HEK293 (cell line): ENCODE measurements at regions not wholly inside any gene's neighbourhood (a gene's known extent, or its start where the extent isn't known, plus 50 kb on each side); places are given as distances from the start of the nearest gene placed in this dataset.

ENCODE experiments used
- CTCF ChIA-PET: fragments of 350-600 bp; formaldehyde crosslinking; extraction: SDS; loops from one replicate; lab custom pipeline; 2021; ENCODE audit warnings: antibody characterized with exemption; lab: Yijun Ruan, JAX
- POLR2A ChIA-PET: fragments of 300-600 bp; formaldehyde crosslinking; extraction: SDS; loops from one replicate; lab custom pipeline; 2020; ENCODE audit warnings: antibody characterized with exemption, inconsistent platforms; lab: Yijun Ruan, JAX
- H3K27ac ChIP-seq: fragments of 200-500 bp; sonication (Bioruptor generic); 2 replicates; pipeline ENCODE4 v1.5.1; 2014; ENCODE audit warnings: low read depth, low read length, control low read depth, inconsistent platforms; ENCODE audit errors: extremely low read depth
- H3K36me3 ChIP-seq, 2 experiments: fragments of 200-500 bp in 1 of 2; sonication (Bioruptor generic) in 1 of 2; 1 replicate in 1 of 2; 2 replicates in 1 of 2; pipeline ENCODE4 v1.5.1; 2014 to 2017; ENCODE audit warnings: inconsistent platforms in 2 of 2, low read length in 2 of 2; ENCODE audit not compliant: control insufficient read depth in 2 of 2, insufficient read depth in 1 of 2
- H3K4me1 ChIP-seq: fragments of 200-500 bp; sonication (Bioruptor generic); 2 replicates; pipeline ENCODE4 v1.5.1; 2014; ENCODE audit warnings: mild to moderate bottlenecking, low read length, inconsistent platforms; ENCODE audit not compliant: control insufficient read depth, insufficient read depth
- H3K4me3 ChIP-seq: 2 replicates; pipeline ENCODE4 v1.5.1; 2011; ENCODE audit warnings: low read depth, mild to moderate bottlenecking, control low read depth, low read length, moderate library complexity
- H3K9me3 ChIP-seq: fragments of 200-500 bp; sonication (Bioruptor generic); 2 replicates; pipeline ENCODE4 v1.5.1; 2014; ENCODE audit warnings: low read depth, low read length, inconsistent platforms; ENCODE audit not compliant: control insufficient read depth, insufficient read depth
- GLI2 ChIP-seq: fragments of 450-650 bp; formaldehyde crosslinking; IDR thresholded peaks from 2 replicates; pipeline ENCODE4; 2017; ENCODE audit warnings: missing biosample characterization, missing genetic modification characterization, low read depth, borderline replicate concordance
- HIC1 ChIP-seq: fragments of 450-650 bp; formaldehyde crosslinking; IDR thresholded peaks from 2 replicates; pipeline ENCODE4 v1.5.1; 2016; ENCODE audit warnings: missing biosample characterization, missing genetic modification characterization
- OSR2 ChIP-seq: fragments of 450-650 bp; formaldehyde crosslinking; IDR thresholded peaks from 2 replicates; pipeline ENCODE4 v1.5.1; 2016; ENCODE audit warnings: missing biosample characterization, missing genetic modification characterization
- PRDM10 ChIP-seq: fragments of 450-650 bp; formaldehyde crosslinking; IDR thresholded peaks from 2 replicates; pipeline ENCODE4 v1.5.1; 2016; ENCODE audit warnings: missing biosample characterization, missing genetic modification characterization
- YY1 ChIP-seq: fragments of 450-650 bp; formaldehyde crosslinking; IDR thresholded peaks from 2 replicates; pipeline ENCODE4 v1.5.1; 2018; ENCODE audit warnings: missing biosample characterization, missing genetic modification characterization
- ZFP3 ChIP-seq: fragments of 450-650 bp; formaldehyde crosslinking; IDR thresholded peaks from 2 replicates; pipeline ENCODE4 v1.5.1; 2016; ENCODE audit warnings: low read depth, missing biosample characterization, missing genetic modification characterization
- ZNF157 ChIP-seq: fragments of 450-650 bp; formaldehyde crosslinking; IDR thresholded peaks from 2 replicates; pipeline ENCODE4 v1.5.1; 2016; ENCODE audit warnings: missing biosample characterization, missing genetic modification characterization
- ZNF175 ChIP-seq: fragments of 450-650 bp; formaldehyde crosslinking; IDR thresholded peaks from 2 replicates; pipeline ENCODE4 v1.5.1; 2016; ENCODE audit warnings: missing biosample characterization, missing genetic modification characterization
- ZNF266 ChIP-seq: fragments of 450-650 bp; formaldehyde crosslinking; IDR thresholded peaks from 2 replicates; pipeline ENCODE4 v1.5.1; 2016; ENCODE audit warnings: missing biosample characterization, missing genetic modification characterization, low read depth
- ZNF280C ChIP-seq: fragments of 450-650 bp; formaldehyde crosslinking; IDR thresholded peaks from 2 replicates; pipeline ENCODE4 v1.5.1; 2016; ENCODE audit warnings: missing biosample characterization, missing genetic modification characterization
- ZNF324 ChIP-seq: fragments of 450-650 bp; formaldehyde crosslinking; IDR thresholded peaks from 2 replicates; pipeline ENCODE4 v1.5.1; 2016; ENCODE audit warnings: missing biosample characterization, missing genetic modification characterization
- ZNF394 ChIP-seq: fragments of 450-650 bp; formaldehyde crosslinking; IDR thresholded peaks from 2 replicates; pipeline ENCODE4 v1.5.1; 2016; ENCODE audit warnings: missing biosample characterization, missing genetic modification characterization, mild to moderate bottlenecking, moderate library complexity, borderline replicate concordance
- ZNF580 ChIP-seq: fragments of 450-650 bp; formaldehyde crosslinking; IDR thresholded peaks from 2 replicates; pipeline ENCODE4 v1.5.1; 2016; ENCODE audit warnings: missing biosample characterization, missing genetic modification characterization
- ZNF621 ChIP-seq: fragments of 450-650 bp; formaldehyde crosslinking; IDR thresholded peaks from 2 replicates; pipeline ENCODE4 v1.5.1; 2017; ENCODE audit warnings: missing biosample characterization, missing genetic modification characterization
- ZNF623 ChIP-seq: fragments of 450-650 bp; formaldehyde crosslinking; IDR thresholded peaks from 2 replicates; pipeline ENCODE4 v1.5.1; 2016; ENCODE audit warnings: missing biosample characterization, missing genetic modification characterization
- ZSCAN16 ChIP-seq: fragments of 450-650 bp; formaldehyde crosslinking; IDR thresholded peaks from 2 replicates; pipeline ENCODE4 v1.5.1; 2016; ENCODE audit warnings: missing biosample characterization, missing genetic modification characterization
- ZSCAN18 ChIP-seq: fragments of 450-650 bp; formaldehyde crosslinking; IDR thresholded peaks from 2 replicates; pipeline ENCODE4 v1.5.1; 2016; ENCODE audit warnings: missing biosample characterization, missing genetic modification characterization

GRCh38 chr3:117998071-117998470 is 1036.6 kb downstream of the IGSF11 start:
- no peak overlapping the region for H3K27ac ChIP-seq
- H3K4me1 ChIP-seq = no peaks in the 10 kb centered on the region
- ChIA-PET POLR2A (no interaction called here), CTCF (interaction anchor here (0.5 to 1.3 kb wide), 9 partner anchors 10 to 1228 kb away, joined by 3 to 8 read pairs (median 4); no protein-coding TSS in a partner anchor)
- H3K36me3 ChIP-seq = no peaks in the 10 kb centered on the region
- TF ChIP-seq YY1 (tag by site-specific recombination) (no peak), PRDM10 (tag by site-specific recombination) (no peak), ZFP3 (tag by site-specific recombination) (no peak), ZNF175 (tag by site-specific recombination) (no peak), ZSCAN16 (tag by site-specific recombination) (no peak), ZNF580 (tag by site-specific recombination) (no peak), HIC1 (no peak), OSR2 (tag by site-specific recombination) (no peak), ZNF280C (no peak), ZNF621 (tag by site-specific recombination) (no peak), ZNF157 (no peak), ZNF394 (tag by site-specific recombination) (no peak)
- H3K9me3 ChIP-seq = no peaks in the 10 kb centered on the region
- H3K4me3 ChIP-seq = no peak overlapping the region

GRCh38 chr3:118000219-118000618 is 1034.4 kb downstream of the IGSF11 start:
- Histone ChIP-seq H3K4me1 (no peaks in the 10 kb centered on the region), H3K9me3 (no peaks in the 10 kb centered on the region), H3K27ac (no peak overlapping the region), H3K36me3 (no peaks in the 10 kb centered on the region), H3K4me3 (no peak overlapping the region)
- ChIA-PET CTCF (no interaction called here), POLR2A (no interaction called here)
- no peak for TF ChIP-seq GLI2 (tag by site-specific recombination)
- no peak for TF ChIP-seq ZSCAN18
- no peak for TF ChIP-seq ZNF623 (tag by site-specific recombination)
- no peak for TF ChIP-seq ZNF266 (tag by site-specific recombination)
- TF ChIP-seq ZNF324 (tag by site-specific recombination) = no peak
